HG03196 (cell line): ENCODE measurements at regions not wholly inside any gene's neighbourhood (a gene's known extent, or its start where the extent isn't known, plus 50 kb on each side); places are given as distances from the start of the nearest gene placed in this dataset.
"Not testable (repeated sequence)": the region's sequence is repeated elsewhere in the genome, so short reads cannot be mapped to it uniquely, and the experiment has no call there.

Experiments
- ATAC-seq: cut with Tn5 transposase; IDR thresholded peaks from one replicate; pipeline ENCODE4 v1.9.1; 2021; ENCODE audit not compliant: unreplicated experiment

GRCh38 chr5:166282939-166283338, 2008.5 kb upstream of the WWC1 start:
- ATAC-seq = no peak

- ATAC-seq = no peak
These were observed 2006.1 kb upstream of the WWC1 start for GRCh38 chr5:166285361-166285760.

- no peak for ATAC-seq
These were observed 2004.6 kb upstream of the WWC1 start for GRCh38 chr5:166286832-166287231.

DNA sequence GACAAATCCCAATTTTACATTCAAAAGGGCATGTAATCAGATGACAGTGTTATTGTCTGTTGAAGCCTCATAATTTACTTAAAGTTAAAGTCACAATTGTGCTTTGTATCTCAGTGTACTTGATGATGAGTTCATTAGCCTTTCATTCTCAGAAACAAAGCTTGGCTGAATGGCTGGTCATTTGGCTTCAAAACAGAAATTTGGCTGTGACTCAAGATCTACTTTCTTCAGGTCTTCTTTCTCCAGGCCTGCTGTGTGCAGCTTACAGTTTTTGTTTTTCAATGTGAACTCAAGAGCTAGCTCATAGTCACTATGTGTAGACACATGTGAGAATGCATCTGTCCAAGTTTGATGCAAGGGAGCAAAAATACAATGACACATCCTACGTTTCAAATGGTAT, 2003.6 kb upstream of the WWC1 start:
- ATAC-seq = no peak

GRCh38 chr5:166291800-166292199, 1999.6 kb upstream of the WWC1 start:
- not testable (repeated sequence) for ATAC-seq

- no peak for ATAC-seq
These were observed 1997.6 kb upstream of the WWC1 start for GRCh38 chr5:166293892-166294291.

DNA sequence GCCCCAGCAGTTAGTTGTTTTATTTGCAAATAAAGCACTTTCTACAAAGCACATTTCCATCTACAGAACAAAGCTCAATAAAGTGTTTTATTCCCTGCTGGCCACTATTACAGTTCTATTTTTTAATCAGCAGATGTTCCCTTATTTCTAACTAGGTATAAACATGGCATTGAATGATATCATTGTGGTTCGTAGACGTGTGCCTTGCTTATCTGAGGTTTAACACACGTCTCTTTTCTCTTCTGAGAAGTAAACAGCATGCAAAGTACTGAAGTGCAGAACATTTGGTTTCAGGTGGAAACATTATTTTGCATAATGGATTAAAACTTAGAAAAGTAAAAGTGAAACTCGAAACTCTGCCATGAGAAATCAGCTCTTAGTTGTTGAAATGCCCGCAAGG, 1989.3 kb upstream of the WWC1 start:
- ATAC-seq = no peak

GRCh38 chr5:166317425-166317824, 1974.0 kb upstream of the WWC1 start:
- no peak for ATAC-seq

- no peak for ATAC-seq
These were observed 1970.4 kb upstream of the WWC1 start for GRCh38 chr5:166320920-166321480.

DNA sequence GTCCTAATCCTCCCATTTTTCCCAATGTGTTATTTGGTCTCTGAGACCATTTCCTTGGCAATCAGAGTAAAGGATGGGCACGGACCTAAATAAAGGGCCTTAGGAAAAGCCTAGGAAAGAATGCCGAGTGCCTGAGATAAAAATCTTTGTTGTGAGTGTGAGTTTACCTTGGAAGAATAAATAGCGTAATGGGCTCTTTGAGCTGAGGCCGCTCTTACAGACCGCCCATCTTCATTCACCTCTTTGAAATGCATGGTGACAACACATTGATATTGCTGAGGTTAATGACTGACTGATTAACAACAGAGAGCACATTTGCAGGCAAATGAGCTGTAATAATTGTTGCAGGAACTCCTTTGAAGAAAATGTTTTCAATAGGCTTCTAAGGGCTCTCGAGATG, 1967.1 kb upstream of the WWC1 start:
- no peak for ATAC-seq

GRCh38 chr5:166329149-166329800, 1962.2 kb upstream of the WWC1 start:
- ATAC-seq = no peak

DNA sequence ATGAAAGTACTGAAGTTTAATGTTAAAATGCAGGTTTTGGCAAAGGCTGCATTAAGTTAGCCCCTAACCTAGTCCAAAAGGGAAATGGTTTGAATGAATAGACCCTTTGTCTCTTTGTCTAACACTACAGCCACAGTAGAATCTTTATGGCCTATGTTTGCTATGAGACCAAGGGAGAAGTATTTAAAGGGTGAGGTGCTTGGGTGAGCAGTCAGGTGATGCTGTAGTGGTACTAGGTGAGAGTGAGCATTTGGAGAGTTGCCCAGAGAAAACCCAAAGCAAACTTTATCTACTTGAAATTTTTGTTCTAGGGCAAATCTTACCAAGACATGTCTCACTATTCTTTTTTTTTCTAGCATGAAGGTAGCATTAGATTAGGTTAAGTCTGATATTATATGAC, 1961.4 kb upstream of the WWC1 start:
- ATAC-seq = no peak

GRCh38 chr5:166331521-166331920, 1959.9 kb upstream of the WWC1 start:
- no peak for ATAC-seq

GRCh38 chr5:166338801-166339200, 1952.6 kb upstream of the WWC1 start:
- ATAC-seq = no peak

GRCh38 chr5:166340039-166340438, 1951.4 kb upstream of the WWC1 start:
- ATAC-seq = no peak

GRCh38 chr5:166341740-166342337, 1949.6 kb upstream of the WWC1 start:
- no peak for ATAC-seq

- no peak for ATAC-seq
These were observed 1949.0 kb upstream of the WWC1 start for GRCh38 chr5:166342402-166342801.

- no peak for ATAC-seq
These were observed 1944.6 kb upstream of the WWC1 start for GRCh38 chr5:166346726-166347374.

GRCh38 chr5:166349046-166349445, 1942.4 kb upstream of the WWC1 start:
- no peak for ATAC-seq

DNA sequence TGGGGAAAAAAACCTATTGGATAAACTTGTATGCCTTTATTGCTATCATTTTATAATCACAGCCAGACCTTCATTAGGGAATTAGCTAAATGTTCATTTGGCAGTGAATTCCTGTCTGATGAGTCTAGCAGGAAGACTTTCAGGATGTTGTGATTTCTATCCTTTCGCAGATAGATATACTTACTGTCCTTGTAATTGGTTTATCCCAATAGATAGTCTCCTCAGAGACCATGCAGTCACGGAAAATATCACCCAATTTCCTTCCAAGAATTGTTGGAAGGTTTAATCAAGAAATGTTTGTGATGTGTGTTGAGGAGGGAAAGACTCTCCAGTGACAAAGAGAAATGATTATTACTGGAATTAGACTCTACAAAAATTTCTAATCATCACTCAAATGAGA, 1937.9 kb upstream of the WWC1 start:
- ATAC-seq = no peak

DNA sequence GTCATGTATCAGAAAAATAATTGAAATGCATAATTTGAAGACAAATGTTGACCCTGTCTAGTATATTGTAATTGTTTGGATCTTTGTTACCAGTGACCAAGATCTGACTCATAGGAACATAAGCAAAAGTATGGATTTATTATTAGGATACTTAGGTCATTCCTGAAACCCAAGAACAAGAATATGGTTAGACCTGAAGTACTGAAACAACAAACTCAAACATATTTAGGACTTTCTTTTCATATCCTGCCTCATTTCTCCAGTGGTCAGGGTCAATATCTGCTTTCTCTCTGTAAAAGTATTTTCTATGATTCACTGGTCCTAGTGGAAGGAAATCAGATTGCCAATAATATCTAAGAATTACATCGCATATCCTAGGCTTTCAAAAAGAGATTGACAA, 1937.1 kb upstream of the WWC1 start:
- no peak for ATAC-seq

GRCh38 chr5:166356096-166356495, 1935.3 kb upstream of the WWC1 start:
- no peak for ATAC-seq
